Panc1 (cell line): ENCODE measurements at regions not wholly inside any gene's neighbourhood (a gene's known extent, or its start where the extent isn't known, plus 50 kb on each side); places are given as distances from the start of the nearest gene placed in this dataset.

Source experiments
- ATAC-seq: fragments of 200-7000 bp; cut with Tn5 transposase; 2 replicates; pipeline ENCODE4 v1.9.1; 2020; ENCODE audit warnings: mild to moderate bottlenecking, moderate library complexity
- BruUV-seq: library from RNA; stranded (reverse); fragments of 400-500 nt; replicated peaks from 2 replicates; lab custom pipeline; 2021; lab: Mats Ljungman, UMichigan
- CTCF ChIA-PET: fragments of 300-600 bp; sonication (Branson Sonifier 250); formaldehyde crosslinking; loops from one replicate; lab custom pipeline; 2022; ENCODE audit warnings: antibody characterized with exemption; lab: Charles Lee
- POLR2A ChIA-PET: fragments of 300-600 bp; sonication (Branson Sonifier 250); formaldehyde crosslinking; loops from one replicate; lab custom pipeline; 2022; ENCODE audit warnings: antibody characterized with exemption; lab: Charles Lee
- DNase-seq: peaks from one replicate; pipeline ENCODE4 v3.0.0-alpha.2; 2010; ENCODE audit warnings: low read depth, low spot score
- H3K27ac ChIP-seq: 2 replicates; pipeline ENCODE4 v1.5.1; 2011; ENCODE audit warnings: mild to moderate bottlenecking, low read length, inconsistent platforms
- H3K27me3 ChIP-seq: fragments of 200-500 bp; sonication (Bioruptor generic); 2 replicates; pipeline ENCODE4 v1.6.0; 2014; ENCODE audit warnings: low read length, inconsistent platforms; ENCODE audit not compliant: control insufficient read depth, insufficient read depth
- H3K36me3 ChIP-seq: fragments of 200-500 bp; sonication (Bioruptor generic); 2 replicates; pipeline ENCODE4 v1.5.1; 2014; ENCODE audit warnings: inconsistent platforms, mild to moderate bottlenecking, low read length, moderate library complexity; ENCODE audit not compliant: control insufficient read depth, insufficient read depth
- H3K4me1 ChIP-seq: 2 replicates; pipeline ENCODE4 v1.5.1; 2011; ENCODE audit warnings: inconsistent platforms, mild to moderate bottlenecking, low read length, moderate library complexity; ENCODE audit not compliant: control insufficient read depth, insufficient read depth
- H3K4me3 ChIP-seq, 2 experiments: 2 replicates each; pipeline ENCODE4 v1.5.1; 2011 to 2012; ENCODE audit warnings: low read depth in 2 of 2, low read length in 2 of 2, mild to moderate bottlenecking in 2 of 2, inconsistent platforms in 1 of 2, moderate library complexity in 1 of 2
- H3K9me3 ChIP-seq: fragments of 200-500 bp; sonication (Bioruptor generic); 2 replicates; pipeline ENCODE4 v1.5.1; 2014; ENCODE audit warnings: low read depth, mild to moderate bottlenecking, inconsistent platforms, low read length, moderate library complexity; ENCODE audit not compliant: control insufficient read depth, insufficient read depth
- POLR2AphosphoS5 ChIP-seq: IDR thresholded peaks from 2 replicates; pipeline ENCODE4 v1.6.1; 2012; ENCODE audit warnings: mild to moderate bottlenecking, low read depth, low read length, moderate library complexity
- REST ChIP-seq, 2 experiments: IDR thresholded peaks; 2 replicates each; pipeline ENCODE4 v1.6.1; 2011 to 2012; ENCODE audit warnings: low read depth in 2 of 2, control low read depth in 1 of 2, low read length in 1 of 2, mild to moderate bottlenecking in 1 of 2, moderate library complexity in 1 of 2; ENCODE audit not compliant: insufficient read depth in 1 of 2
- SIN3A ChIP-seq: IDR thresholded peaks from 2 replicates; pipeline ENCODE4 v1.6.1; 2012; ENCODE audit warnings: low read depth, mild to moderate bottlenecking, low read length, moderate library complexity, borderline replicate concordance; ENCODE audit not compliant: insufficient read depth
- TCF7L2 ChIP-seq: IDR thresholded peaks from 2 replicates; pipeline ENCODE4 v1.6.1; 2011; ENCODE audit warnings: mild to moderate bottlenecking, low read depth, low read length, inconsistent platforms
- in situ Hi-C: cut with HindIII; loops from 2 replicates; pipeline ENCODE4 v1.10.0; 2016; ENCODE audit warnings: low sequenced_read_pairs, low pct_unique_long_range_greater_than_20kb
- intact Hi-C: fragments of 100-400 bp; cut with micrococcal nuclease; formaldehyde crosslinking; loops from one replicate; pipeline ENCODE4 v1.10.0; 2022; ENCODE audit not compliant: unreplicated experiment
- TF ChIP-seq, protein P1 (sequence below): fragments of 450-650 bp; IDR thresholded peaks from 2 replicates; pipeline ENCODE4 v1.5.1; 2017; ENCODE audit warnings: mild to moderate bottlenecking

GRCh38 chr15:61401903-61402698 is 173.0 kb upstream of the RORA start:
- Histone ChIP-seq H3K27me3 (no peaks in the 10 kb centered on the region), H3K9me3 (no peaks in the 10 kb centered on the region), H3K4me3 (no peak overlapping the region), H3K27ac (no peak overlapping the region), H3K4me1 (no peaks in the 10 kb centered on the region), H3K36me3 (no peaks in the 10 kb centered on the region)
- ChIA-PET CTCF (no interaction called here), POLR2A (no interaction called here)
- no TSS peak for BruUV-seq
- no peak for TF ChIP-seq POLR2AphosphoS5
- no peak for DNase-seq
- no peak for ATAC-seq
- in situ Hi-C loops (no loop called here), intact Hi-C loops (no loop called here)

- DNase-seq: no peak
- H3K4me1 ChIP-seq: no peaks in the 10 kb centered on the region
- BruUV-seq: no TSS peak
- in situ Hi-C loops: no loop called here
- CTCF ChIA-PET: no interaction called here
- TF ChIP-seq SIN3A: no peak
- TF ChIP-seq, protein P1, sequence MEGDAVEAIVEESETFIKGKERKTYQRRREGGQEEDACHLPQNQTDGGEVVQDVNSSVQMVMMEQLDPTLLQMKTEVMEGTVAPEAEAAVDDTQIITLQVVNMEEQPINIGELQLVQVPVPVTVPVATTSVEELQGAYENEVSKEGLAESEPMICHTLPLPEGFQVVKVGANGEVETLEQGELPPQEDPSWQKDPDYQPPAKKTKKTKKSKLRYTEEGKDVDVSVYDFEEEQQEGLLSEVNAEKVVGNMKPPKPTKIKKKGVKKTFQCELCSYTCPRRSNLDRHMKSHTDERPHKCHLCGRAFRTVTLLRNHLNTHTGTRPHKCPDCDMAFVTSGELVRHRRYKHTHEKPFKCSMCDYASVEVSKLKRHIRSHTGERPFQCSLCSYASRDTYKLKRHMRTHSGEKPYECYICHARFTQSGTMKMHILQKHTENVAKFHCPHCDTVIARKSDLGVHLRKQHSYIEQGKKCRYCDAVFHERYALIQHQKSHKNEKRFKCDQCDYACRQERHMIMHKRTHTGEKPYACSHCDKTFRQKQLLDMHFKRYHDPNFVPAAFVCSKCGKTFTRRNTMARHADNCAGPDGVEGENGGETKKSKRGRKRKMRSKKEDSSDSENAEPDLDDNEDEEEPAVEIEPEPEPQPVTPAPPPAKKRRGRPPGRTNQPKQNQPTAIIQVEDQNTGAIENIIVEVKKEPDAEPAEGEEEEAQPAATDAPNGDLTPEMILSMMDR: no peak
- TF ChIP-seq POLR2AphosphoS5: no peak
- no peaks in the 10 kb centered on the region for H3K27me3 ChIP-seq
- H3K9me3 ChIP-seq: no peaks in the 10 kb centered on the region
- no peak overlapping the region for H3K27ac ChIP-seq
- H3K4me3 ChIP-seq: no peak overlapping the region
- intact Hi-C loops: no loop called here
- POLR2A ChIA-PET: no interaction called here
- no peaks in the 10 kb centered on the region for H3K36me3 ChIP-seq
- ATAC-seq: no peak
Observed at GRCh38 chr15:61398310-61398709, 169.2 kb upstream of the RORA start.

DNA sequence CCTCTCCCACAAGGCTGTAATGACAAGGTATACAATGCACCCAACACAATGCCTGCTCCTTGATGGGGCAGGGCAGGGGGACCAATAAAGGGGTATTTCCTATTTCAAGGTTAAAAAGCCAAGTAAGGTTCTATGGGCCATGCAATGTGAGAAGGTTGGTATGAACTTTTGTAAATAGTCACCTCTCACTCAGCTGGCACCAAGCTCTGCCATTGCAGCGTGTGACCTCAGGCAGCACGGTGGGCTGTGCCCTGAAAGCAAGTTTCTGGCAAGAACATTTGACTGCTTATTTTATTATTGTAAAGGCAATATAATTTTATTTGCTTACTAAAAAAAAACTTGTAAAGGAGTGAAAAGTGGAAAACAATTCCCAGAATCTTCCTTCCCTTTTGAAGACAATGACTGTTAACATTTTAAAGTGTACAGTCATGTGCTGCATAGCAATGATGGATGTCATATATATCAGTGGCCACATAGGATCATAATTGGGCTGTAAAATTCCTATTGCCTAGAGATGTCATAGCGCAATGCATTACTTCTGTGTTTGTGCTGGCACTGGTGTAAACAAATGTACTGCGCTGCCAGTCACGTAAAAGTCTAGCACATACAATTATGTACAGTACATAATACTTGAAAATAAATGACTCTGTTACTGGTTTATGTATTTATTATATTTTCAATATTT is 167.3 kb upstream of the RORA start:
- Histone ChIP-seq H3K27ac (no peak overlapping the region), H3K36me3 (no peaks in the 10 kb centered on the region), H3K27me3 (no peaks in the 10 kb centered on the region), H3K9me3 (no peaks in the 10 kb centered on the region), H3K4me3 (no peak overlapping the region), H3K4me1 (no peaks in the 10 kb centered on the region)
- TF ChIP-seq REST (IDR thresholded peaks at IDR 0.05; ENCODE audit: insufficient read depth in 1 of 2, low read depth in 2 of 2, low read length in 1 of 2) (no peak), POLR2AphosphoS5 (no peak), TCF7L2 (no peak), SIN3A (no peak)
- TF ChIP-seq, protein P1: no peak
- intact Hi-C loops (no loop called here), in situ Hi-C loops (no loop called here)
- POLR2A ChIA-PET: interaction anchor here (0.6 kb wide), 1 partner anchor 43 kb away, joined by 5 read pairs; no protein-coding TSS in a partner anchor
- DNase-seq (no peak), ATAC-seq (no peak)
- CTCF ChIA-PET: no interaction called here
- no TSS peak for BruUV-seq
